Retinal pigment epithelial cell (primary cell): ENCODE measurements at regions not wholly inside any gene's neighbourhood (a gene's known extent, or its start where the extent isn't known, plus 50 kb on each side); places are given as distances from the start of the nearest gene placed in this dataset.

Source experiments
- DNase-seq: peaks from one replicate; pipeline ENCODE4 v3.0.0-alpha.2; 2010; ENCODE audit warnings: low read depth
- H3K4me3 ChIP-seq: 2 replicates; pipeline ENCODE4 v1.5.1; 2011; ENCODE audit warnings: mild to moderate bottlenecking, low read length, control low read depth, moderate library complexity
- CTCF ChIP-seq: conservative IDR thresholded peaks from 2 replicates; pipeline ENCODE4 v1.5.1; 2011; ENCODE audit warnings: low read depth, low read length, control low read depth, inconsistent platforms

GRCh38 chr1:55690366-55690765 lies 475.2 kb upstream of the USP24 start:
- no peak for DNase-seq
- no peak overlapping the region for H3K4me3 ChIP-seq
- no peak for TF ChIP-seq CTCF

- DNase-seq = no peak
- no peak overlapping the region for H3K4me3 ChIP-seq
- TF ChIP-seq CTCF = no peak
These were observed 474.6 kb upstream of the USP24 start for GRCh38 chr1:55689800-55690199.

DNA sequence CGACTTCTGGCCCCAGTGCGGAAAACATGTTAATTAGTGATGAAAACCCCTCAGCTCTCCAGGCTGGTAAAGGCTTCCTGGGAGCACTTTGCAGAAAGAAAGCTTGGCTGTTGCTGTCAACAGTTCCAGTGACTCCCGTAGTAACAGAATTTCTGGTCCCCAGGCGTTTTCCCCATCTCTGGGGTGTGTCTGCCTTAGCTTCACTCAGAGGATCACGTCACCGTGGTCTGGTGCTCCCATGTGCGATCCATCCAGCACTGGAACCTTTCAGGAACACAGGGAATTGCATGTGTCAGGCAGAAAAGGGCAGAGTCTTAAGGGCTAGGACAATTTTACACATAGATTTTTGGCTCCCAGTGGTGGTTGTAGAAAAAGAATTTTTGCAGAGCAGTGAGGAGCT lies 470.4 kb upstream of the USP24 start:
- no peak for DNase-seq
- H3K4me3 ChIP-seq = no peak overlapping the region
- no peak for TF ChIP-seq CTCF

DNA sequence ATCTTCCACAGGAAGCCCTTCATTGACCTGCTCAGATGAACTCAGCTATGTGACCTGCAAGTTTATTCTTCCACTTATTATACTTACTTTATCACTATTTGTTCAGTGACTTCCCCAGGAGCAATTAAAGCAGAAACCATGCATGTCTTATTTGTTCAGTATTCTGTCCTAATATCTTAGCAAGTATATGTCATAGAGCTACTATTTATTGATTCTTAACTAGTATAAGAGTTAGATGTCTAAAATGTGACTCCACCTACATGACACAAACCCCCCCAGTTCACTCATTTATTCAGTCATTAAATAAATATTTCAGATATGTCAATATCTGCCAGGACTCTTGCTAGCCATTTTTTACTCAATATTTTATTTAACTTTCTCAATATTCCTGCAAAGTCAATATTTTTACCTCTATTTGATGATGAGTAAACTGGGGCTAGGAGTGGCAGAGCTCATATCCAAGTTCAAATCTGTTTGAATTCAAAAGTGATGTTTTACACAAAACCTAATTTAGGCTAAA lies 469.0 kb upstream of the USP24 start:
- no peak for DNase-seq
- H3K4me3 ChIP-seq = no peak overlapping the region
- TF ChIP-seq CTCF = no peak

GRCh38 chr1:55682198-55682597 lies 467.0 kb upstream of the USP24 start:
- no peak overlapping the region for H3K4me3 ChIP-seq
- no peak for TF ChIP-seq CTCF
- DNase-seq = no peak

DNA sequence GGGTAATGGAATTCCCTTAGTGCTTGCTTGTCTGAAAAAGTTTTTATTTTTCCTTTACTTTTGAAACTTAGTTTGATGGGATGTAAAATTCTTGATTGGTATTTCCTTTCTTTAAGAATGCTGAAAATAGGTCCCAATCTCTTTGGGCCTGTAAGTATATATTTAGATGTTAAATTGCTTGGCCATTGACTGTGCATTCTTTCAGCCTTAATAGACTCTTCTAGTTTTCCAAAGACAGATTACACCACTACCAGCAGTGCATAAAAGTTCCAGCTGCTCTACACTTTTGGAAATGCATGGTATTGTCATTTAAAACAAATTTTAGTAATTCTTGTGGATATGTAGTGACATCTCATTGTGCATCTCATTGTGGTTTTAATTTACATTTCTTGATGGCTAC lies 464.8 kb upstream of the USP24 start:
- H3K4me3 ChIP-seq = no peak overlapping the region
- no peak for TF ChIP-seq CTCF
- DNase-seq = no peak

- DNase-seq = no peak
- no peak overlapping the region for H3K4me3 ChIP-seq
- TF ChIP-seq CTCF = no peak
These were observed 458.3 kb upstream of the USP24 start for GRCh38 chr1:55673416-55673815.
